T-helper 17 cell (primary cell): ENCODE measurements at regions not wholly inside any gene's neighbourhood (a gene's known extent, or its start where the extent isn't known, plus 50 kb on each side); places are given as distances from the start of the nearest gene placed in this dataset.
A peak's percentile ranks its signal among the peaks of the same experiment; 100 is the strongest.
"Not testable (repeated sequence)": the region's sequence is repeated elsewhere in the genome, so short reads cannot be mapped to it uniquely, and the experiment has no call there.

Experiments used
- ATAC-seq: fragments of 150-1000 bp; cut with Tn5 transposase; 2 replicates; pipeline ENCODE4 v1.10.0; 2021; ENCODE audit warnings: mild to moderate bottlenecking, moderate library complexity
- DNase-seq, 3 donors: peaks; one replicate each; pipeline versions ENCODE4 v3.0.0 to v3.0.0-alpha.2; 2020 to 2021
- H3K9me3 ChIP-seq: one replicate; pipeline ENCODE4 v1.7.0; 2013; ENCODE audit warnings: low read length, mild to moderate bottlenecking; ENCODE audit not compliant: control insufficient read depth, poor library complexity, severe bottlenecking
- H3K27ac Mint-ChIP-seq: one replicate; pipeline ENCODE4 v1.8.0; 2022; ENCODE audit warnings: mild to moderate bottlenecking, moderate library complexity, mixed read lengths
- H3K27me3 Mint-ChIP-seq: one replicate; pipeline ENCODE4 v1.8.0; 2022; ENCODE audit warnings: mixed read lengths
- H3K36me3 Mint-ChIP-seq: one replicate; pipeline ENCODE4 v1.8.0; 2022; ENCODE audit warnings: low read depth, mixed read lengths
- H3K4me1 Mint-ChIP-seq: one replicate; pipeline ENCODE4 v1.8.0; 2022; ENCODE audit warnings: mild to moderate bottlenecking, mixed read lengths
- H3K4me3 Mint-ChIP-seq: one replicate; pipeline ENCODE4 v1.8.0; 2022; ENCODE audit warnings: mild to moderate bottlenecking, moderate library complexity, mixed read lengths

DNA sequence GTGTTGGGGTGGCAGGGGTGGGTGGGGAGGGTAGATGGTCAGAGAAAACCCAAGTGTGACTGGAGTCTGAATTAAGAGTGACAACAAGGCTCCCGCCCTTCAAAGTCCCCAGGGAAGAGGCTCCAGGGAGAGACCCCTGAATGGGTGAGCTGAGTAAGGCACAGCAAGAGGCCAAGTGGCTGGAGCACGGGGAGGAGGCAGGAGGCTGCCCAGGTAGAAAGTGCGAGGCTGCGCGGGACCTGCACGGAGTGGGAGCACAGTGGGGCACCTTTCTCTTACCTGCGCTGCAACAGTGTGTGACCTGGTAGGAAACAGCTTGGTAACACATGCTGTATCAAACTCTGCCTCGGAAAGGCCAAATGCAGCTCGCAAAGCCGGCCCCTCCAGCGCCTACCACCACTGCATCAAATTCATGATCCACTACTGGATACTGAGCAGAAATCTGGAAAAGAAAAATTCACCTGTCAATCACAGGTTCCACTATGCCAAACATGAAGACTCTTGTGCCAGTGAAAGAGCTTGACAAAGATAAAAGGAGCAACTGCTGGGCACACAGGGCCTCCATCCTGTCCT is 77.1 kb upstream of the TNK2 start:
- not testable (repeated sequence) for H3K4me3 Mint-ChIP-seq, ATAC-seq, H3K9me3 ChIP-seq, H3K4me1 Mint-ChIP-seq, H3K36me3 Mint-ChIP-seq, H3K27ac Mint-ChIP-seq, H3K27me3 Mint-ChIP-seq, DNase-seq

DNA sequence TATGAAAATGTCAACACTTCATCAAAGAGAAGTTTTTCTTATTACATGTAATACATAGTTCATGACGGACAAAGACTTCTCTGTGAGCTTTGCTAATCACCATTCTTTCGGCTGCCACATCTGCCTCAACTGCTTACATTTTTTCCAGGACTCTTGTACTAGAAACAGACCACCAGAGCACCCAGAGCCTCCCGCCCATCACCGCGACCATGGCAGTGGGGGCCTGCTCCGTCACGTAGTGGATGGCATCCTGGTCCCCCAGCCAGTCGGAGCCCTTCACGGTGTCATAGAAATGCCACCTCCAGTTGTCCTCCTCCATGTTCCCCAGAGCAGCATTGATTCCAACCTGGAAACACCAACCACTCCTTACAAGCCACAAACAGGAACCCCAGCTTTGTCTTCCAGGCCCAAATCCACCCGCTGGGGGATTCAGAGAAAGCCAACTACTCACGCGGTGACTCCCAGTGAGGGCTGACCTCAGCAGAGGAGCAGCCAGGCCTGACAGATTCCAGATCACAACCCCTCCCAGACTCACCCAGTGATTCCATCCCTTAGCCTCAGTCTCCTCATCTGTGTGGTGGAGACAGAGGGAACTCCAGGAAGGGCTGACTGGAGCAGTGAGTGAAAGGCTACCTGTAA is 76.2 kb upstream of the TNK2 start:
- not testable (repeated sequence) for H3K27me3 Mint-ChIP-seq, ATAC-seq

DNA sequence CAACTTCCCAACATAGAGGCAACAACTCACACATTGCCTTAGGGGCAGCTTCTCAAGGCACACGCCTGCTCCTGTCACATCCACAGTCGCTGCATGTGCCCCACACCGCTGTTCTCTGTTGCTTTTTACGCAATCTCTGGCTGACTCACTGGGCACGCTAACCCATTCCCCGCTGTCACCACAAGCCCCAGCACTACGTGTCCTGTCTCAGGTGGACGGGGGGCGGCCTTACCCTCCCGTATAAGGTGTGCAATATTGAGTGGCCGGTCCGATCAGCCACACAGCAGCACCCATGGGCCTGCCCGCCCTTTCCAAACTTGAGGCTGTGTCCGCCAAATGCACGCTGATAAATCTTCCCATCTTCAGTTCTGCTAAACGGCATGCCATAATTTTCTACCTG is 75.5 kb upstream of the TNK2 start:
- not testable (repeated sequence) for DNase-seq, H3K9me3 ChIP-seq, H3K4me1 Mint-ChIP-seq, ATAC-seq, H3K36me3 Mint-ChIP-seq, H3K27ac Mint-ChIP-seq, H3K27me3 Mint-ChIP-seq
- peak overlapping the region; percentile 39 for H3K4me3 Mint-ChIP-seq

More for the DNA sequence above, 76.2 kb upstream of the TNK2 start:
- not testable (repeated sequence) for DNase-seq, H3K27ac Mint-ChIP-seq, H3K9me3 ChIP-seq, H3K36me3 Mint-ChIP-seq, H3K4me1 Mint-ChIP-seq, H3K4me3 Mint-ChIP-seq

DNA sequence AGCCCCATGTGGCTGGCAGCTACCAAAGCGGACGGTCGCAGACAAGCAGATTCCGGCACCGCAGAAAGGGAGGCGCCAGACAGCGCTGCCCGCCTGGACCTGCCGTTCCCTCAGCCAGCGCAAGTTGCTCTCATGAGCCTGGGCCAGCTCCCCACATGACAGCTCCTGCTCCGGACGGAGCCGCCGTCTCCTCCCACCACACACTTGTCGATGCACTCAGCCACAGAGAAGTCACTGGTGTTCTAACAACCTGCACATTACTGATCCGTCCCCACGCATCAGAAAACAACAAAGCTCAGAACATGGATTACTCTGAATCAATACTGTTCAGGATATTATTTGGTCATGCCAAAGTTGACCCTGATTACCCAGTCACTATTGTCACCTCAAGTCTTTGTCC is 74.4 kb upstream of the TNK2 start:
- not testable (repeated sequence) for DNase-seq, H3K27me3 Mint-ChIP-seq, H3K36me3 Mint-ChIP-seq, H3K4me3 Mint-ChIP-seq, H3K9me3 ChIP-seq, H3K4me1 Mint-ChIP-seq, ATAC-seq
- H3K27ac Mint-ChIP-seq: peak overlapping the region; percentile 11

DNA sequence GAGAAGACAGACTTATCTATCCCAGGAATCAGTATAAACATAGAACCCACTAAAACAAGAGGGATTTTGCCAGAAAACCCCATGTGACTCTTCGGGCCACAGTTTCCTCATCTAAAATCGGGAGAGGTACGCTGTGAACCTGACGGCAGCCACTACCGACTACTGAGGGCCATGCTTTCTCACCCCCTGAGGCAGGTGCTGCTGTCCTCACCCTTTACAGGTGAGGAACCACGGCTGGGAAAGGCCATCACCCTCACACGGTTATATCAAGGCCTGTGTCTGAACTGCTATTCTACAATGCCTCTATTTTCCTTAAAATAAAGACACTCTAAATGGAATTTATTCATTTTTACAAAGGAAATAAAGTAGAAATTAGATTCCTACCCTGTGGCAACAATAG is 73.4 kb upstream of the TNK2 start:
- not testable (repeated sequence) for DNase-seq, H3K36me3 Mint-ChIP-seq, H3K4me1 Mint-ChIP-seq

DNA sequence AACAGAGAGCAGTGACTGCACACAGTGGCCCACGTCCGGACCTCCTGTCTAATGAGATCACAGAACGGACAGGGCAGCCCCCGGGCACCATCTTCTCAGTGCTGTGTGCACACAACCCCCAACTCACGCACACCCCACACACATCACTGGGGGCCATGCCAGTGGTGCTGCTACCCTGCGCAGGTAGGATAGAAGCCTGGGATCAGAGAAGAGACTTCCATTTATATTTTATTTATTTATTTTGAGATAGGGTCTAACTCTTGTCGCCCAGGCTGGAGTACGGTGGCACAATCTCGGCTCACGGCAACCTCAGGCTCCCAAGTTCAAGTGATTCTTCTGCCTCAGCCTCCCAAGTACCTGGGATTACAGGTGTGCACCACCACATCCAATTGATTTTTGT is 71.5 kb upstream of the TNK2 start:
- not testable (repeated sequence) for H3K27ac Mint-ChIP-seq, H3K9me3 ChIP-seq, H3K27me3 Mint-ChIP-seq, H3K36me3 Mint-ChIP-seq, H3K4me3 Mint-ChIP-seq, DNase-seq, ATAC-seq, H3K4me1 Mint-ChIP-seq

More for the DNA sequence above, 73.4 kb upstream of the TNK2 start:
- not testable (repeated sequence) for ATAC-seq, H3K27me3 Mint-ChIP-seq, H3K4me3 Mint-ChIP-seq, H3K9me3 ChIP-seq, H3K27ac Mint-ChIP-seq

DNA sequence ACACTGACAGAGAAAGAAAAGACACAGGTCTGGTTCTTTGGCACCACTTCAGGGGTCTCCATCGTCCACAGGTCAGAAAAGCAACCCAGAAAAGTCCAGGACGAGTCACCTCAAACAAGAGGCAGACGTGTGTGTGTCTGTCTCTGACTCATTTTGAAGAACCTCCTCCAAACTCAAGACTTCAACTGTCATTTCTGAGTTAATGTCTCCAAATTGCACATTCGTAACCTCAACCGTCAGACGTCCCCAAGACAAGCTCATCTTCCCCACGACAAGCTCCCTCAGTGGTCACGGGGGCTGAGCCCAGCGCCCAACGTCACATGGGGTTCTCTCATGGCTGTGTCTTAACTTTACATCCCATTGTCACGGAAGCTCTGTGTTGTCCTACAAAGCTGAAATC is 70.2 kb upstream of the TNK2 start:
- peak overlapping the region; percentile 39 for H3K27ac Mint-ChIP-seq
- not testable (repeated sequence) for H3K4me3 Mint-ChIP-seq, H3K4me1 Mint-ChIP-seq, H3K9me3 ChIP-seq, H3K36me3 Mint-ChIP-seq, ATAC-seq, H3K27me3 Mint-ChIP-seq, DNase-seq

DNA sequence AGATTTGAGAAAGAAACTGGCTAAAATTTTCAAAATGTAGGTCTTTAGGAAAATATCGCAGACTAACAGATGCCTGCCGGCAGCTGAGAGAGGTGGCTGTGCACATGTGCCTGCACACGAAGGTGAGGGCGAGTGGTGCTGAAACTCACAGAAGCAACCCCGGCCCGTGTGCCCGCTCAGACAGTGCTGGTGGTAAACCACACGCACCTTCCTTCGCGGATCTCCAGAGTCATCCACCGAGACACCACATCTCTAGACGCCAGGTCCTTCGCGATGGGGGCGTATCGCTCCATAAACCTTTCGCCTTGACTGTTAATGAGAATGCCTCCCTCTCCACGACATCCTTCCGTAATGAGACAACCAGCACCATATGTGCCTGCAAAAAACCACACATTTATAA is 68.5 kb upstream of the TNK2 start:
- not testable (repeated sequence) for H3K27me3 Mint-ChIP-seq, ATAC-seq, H3K4me3 Mint-ChIP-seq, H3K36me3 Mint-ChIP-seq, DNase-seq, H3K27ac Mint-ChIP-seq, H3K4me1 Mint-ChIP-seq, H3K9me3 ChIP-seq

DNA sequence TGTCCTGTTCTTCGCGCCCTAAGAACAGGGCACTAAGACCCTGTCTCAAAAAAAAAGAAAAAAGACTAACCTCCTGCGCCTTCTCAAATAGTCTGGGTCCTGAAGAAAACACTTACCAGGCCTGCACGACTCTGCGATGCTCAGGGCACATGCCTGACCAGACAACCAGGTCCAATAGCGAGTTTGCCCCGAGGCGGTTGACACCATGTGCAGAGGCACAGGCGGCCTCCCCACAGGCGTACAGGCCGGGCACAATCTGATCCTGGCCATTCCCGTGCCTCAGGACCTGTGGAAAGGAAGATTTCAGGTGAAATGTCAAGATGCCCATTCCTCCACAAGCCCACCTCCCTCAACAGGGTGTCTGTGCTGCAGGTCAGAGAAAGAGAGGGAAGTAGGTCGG is 65.9 kb upstream of the TNK2 start:
- not testable (repeated sequence) for H3K4me1 Mint-ChIP-seq, H3K27me3 Mint-ChIP-seq, H3K9me3 ChIP-seq, ATAC-seq, H3K36me3 Mint-ChIP-seq, H3K4me3 Mint-ChIP-seq, DNase-seq, H3K27ac Mint-ChIP-seq

DNA sequence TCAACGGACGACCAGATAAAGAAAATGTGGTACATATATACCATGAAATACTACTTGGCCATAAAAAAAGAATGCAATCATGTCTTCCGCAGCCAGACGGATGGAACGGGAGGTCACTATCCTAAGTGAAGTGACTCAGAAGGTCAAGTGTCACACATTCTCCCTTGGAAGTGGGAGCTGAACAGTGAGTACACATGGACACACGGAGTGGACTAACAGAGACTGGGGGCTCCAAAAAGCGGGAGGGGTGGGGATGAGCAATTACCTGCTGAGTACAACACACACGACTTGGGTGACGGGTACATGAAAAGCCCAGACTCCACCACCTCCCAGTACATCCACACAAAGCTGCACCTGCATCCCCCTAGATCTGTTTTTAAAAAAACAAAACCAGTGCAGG is 62.5 kb upstream of the TNK2 start:
- H3K36me3 Mint-ChIP-seq, H3K4me3 Mint-ChIP-seq, H3K27ac Mint-ChIP-seq, H3K9me3 ChIP-seq, ATAC-seq, H3K4me1 Mint-ChIP-seq, DNase-seq, H3K27me3 Mint-ChIP-seq: not testable (repeated sequence)

DNA sequence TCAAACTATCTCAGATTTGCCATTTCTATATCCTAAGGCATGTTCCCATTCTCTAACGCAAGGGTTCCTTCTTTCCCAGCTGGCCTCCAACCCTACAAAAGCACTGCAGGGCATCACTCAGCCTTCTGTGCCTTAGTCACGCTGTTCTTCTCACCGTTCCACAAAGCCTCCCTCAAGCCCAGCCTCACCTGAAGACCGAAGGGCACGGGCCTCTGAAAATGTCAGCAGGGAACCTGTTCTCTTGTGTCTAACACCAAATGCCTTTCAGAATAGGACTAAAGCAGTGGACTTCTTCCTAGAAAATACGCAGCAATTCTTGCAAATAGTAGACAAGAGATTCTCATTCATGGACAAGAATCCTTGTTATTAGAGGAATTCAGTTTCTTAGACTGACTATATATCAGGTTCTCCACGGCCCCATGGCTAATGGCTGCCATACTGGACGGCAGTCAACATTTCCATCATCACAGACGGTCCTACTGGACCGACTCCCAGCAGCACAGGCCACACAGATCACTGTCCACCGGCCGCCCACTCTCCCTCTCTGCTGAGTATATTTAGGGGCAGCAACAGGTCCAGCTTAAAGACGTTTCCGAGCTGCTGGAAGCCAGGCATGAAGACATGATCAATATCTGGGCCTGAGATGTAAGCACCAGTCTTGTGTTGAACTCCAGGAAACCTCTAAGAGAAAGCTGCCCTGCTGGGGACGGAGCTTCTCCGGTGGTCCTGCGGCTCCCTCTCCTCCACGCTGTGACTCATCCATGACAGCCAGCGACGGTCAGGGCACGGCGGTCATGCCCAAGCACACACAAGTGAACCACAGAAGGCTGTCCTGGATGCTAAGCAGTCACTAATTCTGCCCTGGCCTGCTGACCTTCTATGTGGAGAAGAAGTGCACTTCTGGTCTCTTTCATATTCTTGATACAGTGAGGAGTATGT is 61.8 kb upstream of the TNK2 start:
- not testable (repeated sequence) for ATAC-seq, H3K4me1 Mint-ChIP-seq, H3K4me3 Mint-ChIP-seq, H3K9me3 ChIP-seq, DNase-seq, H3K36me3 Mint-ChIP-seq, H3K27me3 Mint-ChIP-seq
- H3K27ac Mint-ChIP-seq: peak overlapping the region; percentile 6

DNA sequence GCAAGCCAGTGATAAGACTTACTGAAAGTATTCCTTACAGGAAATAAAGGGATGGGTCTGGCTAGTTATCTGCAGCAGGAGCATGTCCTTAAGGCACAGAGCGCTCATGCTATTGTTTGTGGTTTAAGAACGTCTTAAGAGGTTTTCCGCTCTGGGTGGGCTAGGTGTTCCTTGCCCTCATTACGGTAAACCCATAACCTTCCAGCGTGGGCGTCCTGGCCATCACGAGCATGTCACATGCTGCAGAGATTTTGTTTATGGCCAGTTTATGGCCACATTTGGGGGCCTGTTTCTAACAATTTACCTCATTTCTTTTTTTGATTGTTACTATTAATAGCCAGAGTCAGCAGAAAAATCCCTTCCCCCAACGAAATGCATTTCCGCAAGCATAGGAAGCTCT is 61.0 kb upstream of the TNK2 start:
- not testable (repeated sequence) for H3K9me3 ChIP-seq, H3K27me3 Mint-ChIP-seq, H3K4me3 Mint-ChIP-seq, H3K4me1 Mint-ChIP-seq, ATAC-seq, DNase-seq, H3K36me3 Mint-ChIP-seq
- H3K27ac Mint-ChIP-seq: peak overlapping the region; percentile 6

DNA sequence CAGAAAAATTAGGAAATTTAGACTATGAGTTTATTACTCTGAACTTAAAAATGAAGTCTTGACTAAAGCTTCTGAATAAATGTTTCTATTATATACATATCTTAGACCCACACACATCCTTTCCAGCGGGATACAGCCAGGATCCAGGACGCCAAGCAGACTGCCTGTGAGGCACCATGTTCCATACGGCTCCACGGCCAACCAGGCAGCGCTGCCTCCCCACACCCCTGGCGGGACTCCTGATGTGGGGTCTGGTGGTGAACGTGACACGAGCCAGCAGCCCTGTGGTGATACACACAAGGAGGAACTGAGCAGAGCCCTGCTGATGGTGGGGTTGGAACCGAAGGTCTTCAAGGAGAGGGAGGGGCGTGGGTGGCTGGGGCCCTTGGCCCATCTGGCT is 59.8 kb upstream of the TNK2 start:
- H3K9me3 ChIP-seq, H3K36me3 Mint-ChIP-seq, H3K27me3 Mint-ChIP-seq, H3K4me3 Mint-ChIP-seq, H3K27ac Mint-ChIP-seq, DNase-seq, H3K4me1 Mint-ChIP-seq, ATAC-seq: not testable (repeated sequence)

DNA sequence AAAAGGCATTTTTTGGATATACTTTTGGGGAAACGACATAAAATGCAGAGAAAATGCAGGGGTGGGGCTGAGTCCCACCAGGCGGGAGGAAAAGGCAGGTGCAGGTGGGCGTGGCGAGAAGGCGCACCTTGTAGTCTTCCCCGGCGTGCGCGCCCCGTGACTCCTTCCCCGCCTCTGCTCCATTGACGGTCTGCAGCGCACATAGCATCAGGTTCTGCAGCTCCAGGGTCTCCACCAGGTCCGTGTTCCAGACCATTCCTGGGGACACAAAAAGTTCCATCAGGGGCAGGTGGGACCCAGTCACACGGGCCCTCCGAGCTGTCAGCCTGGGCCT is 59.0 kb upstream of the TNK2 start:
- H3K9me3 ChIP-seq, ATAC-seq, H3K27ac Mint-ChIP-seq, H3K27me3 Mint-ChIP-seq, DNase-seq, H3K4me1 Mint-ChIP-seq, H3K4me3 Mint-ChIP-seq, H3K36me3 Mint-ChIP-seq: not testable (repeated sequence)
